OCI-LY1 (cell line): ENCODE measurements at regions not wholly inside any gene's neighbourhood (a gene's known extent, or its start where the extent isn't known, plus 50 kb on each side); places are given as distances from the start of the nearest gene placed in this dataset.

Experiments used
- H2AFZ ChIP-seq: fragments of 200-600 bp; sonication (generic), shearing (Covaris generic); 2 replicates; pipeline ENCODE4 v1.6.0; 2014; ENCODE audit warnings: antibody characterized with exemption, mild to moderate bottlenecking, low read length
- H3F3A ChIP-seq: fragments of 200-600 bp; sonication (generic), shearing (Covaris generic); 2 replicates; pipeline ENCODE4 v1.6.0; 2014; ENCODE audit warnings: mild to moderate bottlenecking, antibody characterized with exemption, low read length, moderate library complexity; ENCODE audit not compliant: insufficient read depth
- H3K27ac ChIP-seq: fragments of 200-600 bp; sonication (generic); 2 replicates; pipeline ENCODE4 v1.5.1; 2014; ENCODE audit warnings: low read length, mixed run types, mild to moderate bottlenecking, low read depth; ENCODE audit not compliant: poor library complexity, severe bottlenecking
- H3K27me3 ChIP-seq: fragments of 200-600 bp; sonication (generic); 2 replicates; pipeline ENCODE4 v1.6.0; 2014; ENCODE audit warnings: antibody characterized with exemption, mild to moderate bottlenecking, low read length, moderate library complexity; ENCODE audit not compliant: insufficient read depth
- H3K36me3 ChIP-seq: fragments of 200-600 bp; sonication (generic); 2 replicates; pipeline ENCODE4 v1.6.1; 2014; ENCODE audit warnings: mild to moderate bottlenecking, antibody characterized with exemption, low read length, moderate library complexity, mixed read lengths; ENCODE audit not compliant: insufficient read depth
- H3K4me1 ChIP-seq: fragments of 200-600 bp; sonication (generic); 2 replicates; pipeline ENCODE4 v1.5.1; 2014; ENCODE audit warnings: mild to moderate bottlenecking, low read length, moderate library complexity; ENCODE audit not compliant: insufficient read depth, severe bottlenecking
- H3K4me2 ChIP-seq: fragments of 200-600 bp; sonication (generic), shearing (Covaris generic); 2 replicates; pipeline ENCODE4 v1.6.1; 2014; ENCODE audit warnings: low read length
- H3K4me3 ChIP-seq: fragments of 200-600 bp; sonication (generic); 2 replicates; pipeline ENCODE4 v1.5.1; 2014; ENCODE audit warnings: low read length, low read depth, mild to moderate bottlenecking, mixed read lengths; ENCODE audit not compliant: poor library complexity, severe bottlenecking
- H3K79me2 ChIP-seq: fragments of 200-600 bp; shearing (Covaris generic); 2 replicates; pipeline ENCODE4 v1.6.1; 2016; ENCODE audit warnings: mixed run types, low read length, mixed read lengths; ENCODE audit not compliant: insufficient read depth
- H3K9ac ChIP-seq: fragments of 200-600 bp; sonication (generic), shearing (Covaris generic); 2 replicates; pipeline ENCODE4 v1.6.1; 2014; ENCODE audit warnings: mild to moderate bottlenecking, low read length, mixed read lengths
- H3K9me2 ChIP-seq: fragments of 200-600 bp; sonication (generic), shearing (Covaris generic); 2 replicates; pipeline ENCODE4 v1.6.1; 2014; ENCODE audit warnings: low read depth, mild to moderate bottlenecking, low read length, mixed read lengths
- H3K9me3 ChIP-seq: fragments of 200-600 bp; shearing (Covaris generic); 2 replicates; pipeline ENCODE4 v1.6.1; 2014; ENCODE audit warnings: low read length, mixed read lengths
- H4K20me1 ChIP-seq: fragments of 200-600 bp; sonication (generic), shearing (Covaris generic); 2 replicates; pipeline ENCODE4 v1.6.0; 2016; ENCODE audit warnings: mild to moderate bottlenecking, low read length; ENCODE audit not compliant: insufficient read depth
- CTCF ChIP-seq: fragments of 200-600 bp; sonication (generic), shearing (Covaris generic); IDR thresholded peaks from 2 replicates; pipeline ENCODE4 v1.5.1; 2017; ENCODE audit warnings: mild to moderate bottlenecking, antibody characterized with exemption, low read length, moderate library complexity, mixed read lengths
- EZH2 ChIP-seq: fragments of 200-600 bp; sonication (generic), shearing (Covaris generic); IDR thresholded peaks from 2 replicates; pipeline ENCODE4 v1.8.0; 2017; ENCODE audit warnings: borderline replicate concordance, mixed run types, mild to moderate bottlenecking, antibody characterized with exemption, low read length, moderate library complexity, mixed read lengths

DNA sequence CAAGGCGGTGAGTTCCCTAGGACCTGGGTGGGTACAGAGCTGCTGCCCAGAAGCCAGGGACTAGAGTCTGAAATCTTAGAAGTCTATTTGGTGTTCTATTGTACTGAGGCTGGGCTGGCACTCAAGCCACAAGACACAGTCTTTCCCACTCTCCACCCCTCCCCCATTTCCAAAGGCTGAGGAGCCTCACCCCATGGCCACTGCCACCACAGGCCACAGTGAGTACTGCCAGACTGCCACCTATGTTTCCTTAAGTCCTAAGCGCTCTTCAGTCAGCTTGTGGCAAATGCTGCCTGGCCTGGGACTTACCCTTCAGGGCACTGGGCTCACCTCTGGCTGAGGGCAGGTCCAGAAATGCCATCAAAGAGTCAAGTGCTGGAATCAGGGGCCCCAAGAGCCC, 469.3 kb downstream of the HAO1 start:
- Histone ChIP-seq H3K79me2 (no peaks in the 10 kb centered on the region), H3F3A (no peaks in the 10 kb centered on the region), H2AFZ (no peak overlapping the region), H4K20me1 (no peaks in the 10 kb centered on the region), H3K27ac (no peak overlapping the region), H3K4me3 (no peak overlapping the region), H3K9me2 (no peaks in the 10 kb centered on the region), H3K36me3 (no peaks in the 10 kb centered on the region), H3K27me3 (no peaks in the 10 kb centered on the region), H3K4me1 (no peaks in the 10 kb centered on the region), H3K4me2 (no peak overlapping the region), H3K9me3 (no peaks in the 10 kb centered on the region), H3K9ac (no peak overlapping the region)
- TF ChIP-seq CTCF: no peak
- no peak for TF ChIP-seq EZH2

- H3K4me2 ChIP-seq: no peak overlapping the region
- no peaks in the 10 kb centered on the region for H3K9me3 ChIP-seq
- H3K4me3 ChIP-seq: no peak overlapping the region
- H3F3A ChIP-seq: no peaks in the 10 kb centered on the region
- H4K20me1 ChIP-seq: no peaks in the 10 kb centered on the region
- no peaks in the 10 kb centered on the region for H3K36me3 ChIP-seq
- H3K4me1 ChIP-seq: no peaks in the 10 kb centered on the region
- H3K27ac ChIP-seq: no peak overlapping the region
- no peaks in the 10 kb centered on the region for H3K79me2 ChIP-seq
- no peak for TF ChIP-seq EZH2
- TF ChIP-seq CTCF: no peak
- no peak overlapping the region for H3K9ac ChIP-seq
- no peaks in the 10 kb centered on the region for H3K27me3 ChIP-seq
- H2AFZ ChIP-seq: no peak overlapping the region
- H3K9me2 ChIP-seq: no peaks in the 10 kb centered on the region
Observed at GRCh38 chr20:7490288-7490687, 450.0 kb downstream of the HAO1 start.

GRCh38 chr20:7492257-7492656, 448.0 kb downstream of the HAO1 start:
- H2AFZ ChIP-seq: no peak overlapping the region
- H3F3A ChIP-seq: no peaks in the 10 kb centered on the region
- no peak overlapping the region for H3K9ac ChIP-seq

More at GRCh38 chr20:7492257-7492656, 448.0 kb downstream of the HAO1 start:
- no peaks in the 10 kb centered on the region for H3K9me2 ChIP-seq
- H4K20me1 ChIP-seq: no peaks in the 10 kb centered on the region
- H3K36me3 ChIP-seq: no peaks in the 10 kb centered on the region
- no peaks in the 10 kb centered on the region for H3K27me3 ChIP-seq
- no peak overlapping the region for H3K4me3 ChIP-seq
- no peaks in the 10 kb centered on the region for H3K79me2 ChIP-seq
- no peaks in the 10 kb centered on the region for H3K4me1 ChIP-seq
- no peak overlapping the region for H3K4me2 ChIP-seq
- H3K9me3 ChIP-seq: no peaks in the 10 kb centered on the region
- TF ChIP-seq CTCF (no peak), EZH2 (no peak)
- no peak overlapping the region for H3K27ac ChIP-seq
